HG03460 (cell line): ENCODE measurements at regions not wholly inside any gene's neighbourhood (a gene's known extent, or its start where the extent isn't known, plus 50 kb on each side); places are given as distances from the start of the nearest gene placed in this dataset.
"Not testable (repeated sequence)": the region's sequence is repeated elsewhere in the genome, so short reads cannot be mapped to it uniquely, and the experiment has no call there.

ENCODE experiments used
- ATAC-seq: cut with Tn5 transposase; IDR thresholded peaks from one replicate; pipeline ENCODE4 v1.9.1; 2021; ENCODE audit not compliant: unreplicated experiment

- not testable (repeated sequence) for ATAC-seq
These were observed 89.4 kb downstream of the DDX11 start for GRCh38 chr12:31162896-31163560.

- ATAC-seq: not testable (repeated sequence)
These were observed 100.6 kb downstream of the DDX11 start for GRCh38 chr12:31174293-31174692.

GRCh38 chr12:31177514-31177913 is 103.9 kb downstream of the DDX11 start:
- ATAC-seq: not testable (repeated sequence)

DNA sequence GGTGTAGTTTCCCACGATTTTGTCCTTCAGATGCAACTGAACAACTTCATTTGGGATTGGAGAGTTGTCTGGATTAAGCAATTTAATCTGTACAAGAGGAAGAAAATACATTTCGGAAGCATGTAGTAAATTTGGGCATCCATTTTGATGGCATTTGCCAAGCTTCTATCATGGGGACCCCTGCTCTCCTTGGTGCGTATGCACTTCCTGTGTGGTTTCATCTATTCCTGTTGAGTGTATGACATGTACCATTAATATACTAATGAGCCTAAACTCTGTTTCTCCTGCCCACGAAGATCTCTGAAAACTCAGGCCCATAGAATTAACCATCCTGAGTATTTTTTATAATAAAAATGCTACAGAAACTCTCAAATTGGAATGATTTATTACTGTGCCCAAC is 105.2 kb downstream of the DDX11 start:
- not testable (repeated sequence) for ATAC-seq

DNA sequence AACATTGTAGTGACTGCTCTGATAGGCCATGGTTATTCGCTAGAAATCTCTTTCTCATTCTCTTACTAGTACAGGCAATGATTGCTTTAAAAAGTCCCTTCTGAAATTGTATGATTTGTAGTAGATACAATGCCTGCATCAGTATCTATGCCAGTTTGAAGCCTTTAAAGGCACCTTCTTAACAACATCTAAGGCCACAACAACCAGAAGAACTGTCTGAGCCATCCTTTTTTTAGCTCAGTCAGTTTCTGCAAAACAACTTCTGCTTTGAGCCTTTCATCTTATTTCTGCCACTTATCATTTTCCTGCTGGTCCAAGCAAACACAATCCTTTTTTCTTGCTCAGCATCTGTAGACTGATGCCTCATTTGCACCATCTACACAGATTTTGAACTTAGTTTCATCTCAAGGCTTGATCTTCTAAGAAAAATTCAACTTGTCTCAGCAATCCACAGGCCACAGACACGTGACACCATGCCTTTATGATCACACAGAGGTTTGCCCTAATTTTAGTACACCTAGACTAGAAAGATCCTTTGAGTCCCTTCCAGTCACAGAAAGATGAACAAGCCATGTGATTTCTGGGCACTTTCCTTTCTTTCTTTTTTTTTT is 106.1 kb downstream of the DDX11 start:
- ATAC-seq: not testable (repeated sequence)

- not testable (repeated sequence) for ATAC-seq
These were observed 108.9 kb downstream of the DDX11 start for GRCh38 chr12:31182571-31182970.

GRCh38 chr12:31183107-31183506 is 109.4 kb downstream of the DDX11 start:
- ATAC-seq: not testable (repeated sequence)

DNA sequence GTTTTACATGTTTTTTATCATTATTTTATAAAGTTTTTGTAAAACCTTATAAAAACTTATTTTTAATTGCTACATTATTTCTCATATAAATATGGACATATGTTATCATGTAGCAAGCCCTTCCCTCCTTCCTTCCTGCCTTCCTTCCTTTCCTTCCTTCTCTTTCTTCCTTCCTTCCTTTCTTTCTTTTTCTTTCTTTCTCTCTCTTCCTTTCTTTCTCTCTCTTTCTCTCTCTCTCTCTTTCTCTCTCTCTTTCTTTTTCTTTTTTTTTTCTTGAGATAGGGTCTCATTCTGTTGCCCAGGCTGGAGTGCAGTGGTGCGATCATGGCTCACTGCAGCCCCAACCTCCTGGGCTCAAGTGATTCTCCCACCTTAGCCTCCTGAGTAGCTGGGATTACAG is 110.2 kb downstream of the DDX11 start:
- not testable (repeated sequence) for ATAC-seq

DNA sequence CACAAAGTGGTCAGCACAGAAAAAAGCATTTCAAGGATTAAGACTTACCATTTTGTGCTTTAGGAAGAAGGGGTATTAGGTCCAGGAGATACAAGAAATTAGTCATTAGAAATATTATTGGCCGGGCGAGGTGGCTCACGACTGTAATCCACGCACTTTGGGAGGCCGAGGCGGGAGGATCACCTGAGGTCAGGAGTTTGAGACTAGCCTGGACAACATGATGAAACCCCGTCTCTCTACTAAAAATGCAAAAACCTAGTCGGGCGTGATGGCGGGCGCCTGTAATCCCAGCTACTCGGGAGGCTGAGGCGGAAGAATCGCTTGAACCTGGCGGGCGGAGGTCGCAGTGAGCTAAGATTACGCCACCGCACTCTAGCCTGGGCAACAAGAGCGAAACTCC is 111.0 kb downstream of the DDX11 start:
- not testable (repeated sequence) for ATAC-seq

- ATAC-seq: not testable (repeated sequence)
These were observed 119.0 kb downstream of the DDX11 start for GRCh38 chr12:31192689-31193088.

DNA sequence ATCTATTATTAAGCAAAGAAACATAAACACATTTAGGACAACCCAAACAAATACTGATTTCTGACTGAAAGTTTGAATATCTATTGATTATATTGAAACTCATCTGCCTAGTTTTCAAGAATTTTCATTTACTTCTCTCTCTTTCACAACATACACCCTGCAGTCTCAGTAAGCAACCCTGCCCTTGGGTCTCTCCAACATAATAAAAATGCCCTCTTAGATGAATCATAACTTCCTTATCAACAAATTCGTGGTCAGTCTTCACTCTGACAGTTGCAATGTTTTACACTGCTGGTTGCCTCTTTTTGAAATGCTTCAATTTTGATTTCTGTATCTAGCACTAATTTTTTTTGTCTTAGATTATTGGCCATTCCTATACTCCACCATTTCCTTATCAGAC is 122.0 kb downstream of the DDX11 start:
- ATAC-seq: not testable (repeated sequence)

DNA sequence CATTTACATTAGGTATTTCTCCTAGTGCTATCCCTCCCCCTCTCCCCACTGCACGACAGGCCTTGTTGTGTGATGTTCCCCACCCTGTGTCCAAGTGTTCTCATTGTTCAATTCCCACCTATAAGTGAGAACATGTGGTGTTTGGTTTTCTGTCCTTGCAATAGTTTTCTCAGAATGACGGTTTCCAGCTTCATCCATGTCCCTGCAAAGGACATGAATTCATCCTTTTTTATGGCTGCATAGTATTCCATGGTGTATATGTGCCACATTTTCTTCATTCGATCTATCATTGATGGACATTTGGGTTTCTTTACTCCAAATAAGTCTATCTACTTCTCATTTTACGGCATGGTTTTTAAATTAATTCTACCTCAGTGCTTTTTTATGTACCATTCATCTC is 125.8 kb downstream of the DDX11 start:
- not testable (repeated sequence) for ATAC-seq

DNA sequence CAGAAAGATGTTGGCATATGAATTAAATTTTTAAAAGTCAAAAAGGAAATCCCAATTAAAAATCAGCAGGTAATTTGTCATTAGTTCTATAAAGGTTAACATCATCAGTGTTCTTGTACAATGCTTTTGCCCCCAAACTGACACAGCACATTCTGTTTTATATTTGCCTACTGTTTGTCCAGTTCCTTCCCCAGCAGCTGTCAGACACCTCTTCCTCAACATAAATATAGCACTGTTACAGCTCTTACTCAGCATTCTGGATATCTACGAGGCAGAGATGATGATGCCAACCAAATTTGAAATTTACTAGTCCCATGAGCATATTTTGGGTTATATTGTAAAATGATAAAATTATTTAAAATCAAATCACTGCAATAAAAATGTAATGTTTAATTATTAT is 124.6 kb downstream of the SINHCAF start:
- ATAC-seq: no peak

GRCh38 chr12:31203261-31203660 is 122.7 kb downstream of the SINHCAF start:
- ATAC-seq: no peak

DNA sequence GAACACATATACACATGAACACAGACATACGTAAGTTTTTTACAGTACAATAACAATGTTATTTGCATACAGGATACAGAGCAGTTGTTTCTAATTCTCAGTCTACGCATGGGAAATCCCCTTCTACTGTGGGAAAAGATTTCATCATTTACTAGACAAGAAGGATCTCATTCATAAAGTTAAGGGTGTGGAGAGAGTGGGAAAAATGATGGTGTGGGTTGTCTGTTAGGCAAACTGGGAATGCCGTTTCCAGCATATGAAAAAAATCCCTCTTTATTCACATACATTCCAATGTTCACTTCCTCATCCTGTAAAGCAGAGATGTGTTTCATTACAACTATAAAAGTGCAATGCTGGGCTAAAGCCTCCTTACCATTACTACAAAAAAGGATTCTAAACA is 120.9 kb downstream of the SINHCAF start:
- peak; percentile 96 for ATAC-seq

GRCh38 chr12:31206038-31206670 is 119.8 kb downstream of the SINHCAF start:
- ATAC-seq: no peak

DNA sequence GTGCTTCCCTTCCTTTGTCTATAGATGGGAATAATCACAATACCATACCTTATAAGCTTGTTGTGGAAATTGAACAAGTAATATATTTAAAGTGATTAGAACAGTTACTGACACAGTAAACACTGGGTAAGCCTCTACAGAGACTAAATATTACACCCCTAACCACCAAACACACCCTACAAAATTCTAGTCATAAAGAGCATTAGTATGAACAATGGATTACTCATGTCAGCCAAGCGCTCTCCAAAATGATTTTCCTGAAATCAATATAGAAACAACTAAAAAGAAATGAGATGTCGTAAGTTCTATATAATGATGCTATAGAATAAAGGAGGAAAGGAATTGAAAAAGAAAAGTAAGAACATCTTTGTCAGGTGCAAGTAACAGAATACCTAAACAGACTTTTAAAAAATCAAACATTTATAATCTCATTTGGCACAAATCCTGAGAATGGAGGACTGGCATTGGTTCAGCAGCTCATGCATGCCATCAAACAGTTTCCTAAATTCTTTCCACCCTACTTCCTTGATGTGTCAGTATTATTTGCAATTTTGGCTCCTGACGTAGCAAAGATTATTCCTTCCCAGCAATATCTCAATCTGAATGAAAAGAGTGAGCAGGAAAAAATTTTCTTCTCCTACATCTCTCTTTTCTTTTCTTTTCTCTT is 118.0 kb downstream of the SINHCAF start:
- no peak for ATAC-seq

DNA sequence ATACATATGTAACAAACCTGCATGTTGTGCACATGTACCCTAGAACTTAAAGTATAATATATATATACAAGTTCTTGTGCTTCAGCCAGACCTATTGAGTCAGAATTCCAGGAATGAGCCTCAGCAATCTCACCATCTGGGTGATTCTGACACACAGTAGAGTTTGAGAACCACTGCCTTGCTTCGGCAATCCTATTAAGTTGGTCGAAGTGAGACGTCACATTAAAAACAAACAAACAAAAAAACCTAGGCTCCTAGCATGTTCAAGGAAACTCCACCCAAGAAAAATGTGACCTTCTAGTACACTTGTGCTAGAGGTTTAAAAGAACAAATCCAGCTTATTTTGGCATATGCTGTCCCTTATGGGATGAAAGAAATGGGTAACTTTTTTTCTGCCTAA is 115.8 kb downstream of the SINHCAF start:
- no peak for ATAC-seq

DNA sequence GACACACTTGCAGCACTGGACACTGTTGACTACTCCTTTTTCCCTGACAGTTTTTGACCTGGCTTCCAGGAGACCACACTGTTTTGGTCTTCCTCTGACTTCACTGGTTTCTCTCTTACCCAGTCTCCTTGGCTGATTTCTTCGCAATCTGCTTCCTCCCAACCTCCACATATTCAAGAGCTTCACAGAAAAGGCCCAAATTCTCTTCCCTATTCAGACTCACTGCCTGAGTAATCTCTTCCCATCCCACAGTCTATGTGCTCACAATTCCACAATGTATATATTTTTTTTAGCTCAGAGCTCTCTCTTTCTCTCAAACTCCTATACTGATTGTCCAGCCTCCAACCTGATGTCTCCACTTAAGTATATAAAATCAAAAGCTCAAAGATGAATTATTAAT is 115.4 kb downstream of the SINHCAF start:
- no peak for ATAC-seq

DNA sequence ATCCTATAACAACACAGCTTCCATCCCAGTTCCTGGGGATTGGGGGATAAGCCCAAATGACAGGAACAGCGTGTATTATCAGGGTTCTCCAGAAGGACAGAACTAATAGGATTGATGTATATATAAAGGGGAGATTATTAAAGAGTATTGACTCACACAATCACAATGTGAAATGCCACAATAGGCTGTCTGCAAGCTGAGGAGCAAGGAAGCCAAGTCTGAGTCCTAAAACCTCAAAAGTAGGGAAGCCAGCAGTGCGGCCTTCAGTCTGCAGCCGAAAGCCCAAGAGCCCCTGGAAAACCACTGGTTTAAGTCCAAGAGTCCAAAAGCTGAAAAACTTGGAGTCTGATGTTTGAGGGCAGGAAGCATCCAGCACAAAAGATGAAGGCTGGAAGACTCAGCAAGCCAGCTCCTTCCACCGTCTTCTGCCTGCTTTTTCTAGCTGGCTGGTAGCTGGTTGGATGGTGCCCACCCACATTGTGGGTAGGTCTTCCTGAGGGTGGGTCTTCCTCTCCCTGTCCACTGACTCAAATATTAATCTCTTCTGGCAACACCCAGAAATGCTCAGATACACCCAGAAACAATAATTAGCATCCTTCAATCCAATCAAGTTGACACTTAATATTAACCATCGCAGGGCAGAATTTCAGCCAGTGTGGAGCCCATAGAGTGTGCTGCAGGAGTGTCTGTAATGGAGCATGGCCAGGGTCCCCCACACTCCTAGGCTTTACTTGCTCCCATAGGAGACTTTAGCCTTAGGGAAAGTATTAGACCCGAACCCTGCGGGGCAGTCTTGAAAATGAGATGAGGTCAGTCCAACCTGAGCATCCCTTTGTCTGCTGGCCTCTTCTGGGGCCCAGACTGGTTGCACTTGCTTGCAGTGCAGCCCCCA is 111.1 kb downstream of the SINHCAF start:
- ATAC-seq: no peak
